Caco-2 (cell line): ENCODE measurements at regions not wholly inside any gene's neighbourhood (a gene's known extent, or its start where the extent isn't known, plus 50 kb on each side); places are given as distances from the start of the nearest gene placed in this dataset.

Experiments
- BruUV-seq: library from RNA; stranded (reverse); fragments of 400-500 nt; replicated peaks from 2 replicates; lab custom pipeline; 2021; lab: Mats Ljungman, UMichigan
- CTCF ChIA-PET: fragments of 300-600 bp; sonication (Branson Sonifier 250); formaldehyde crosslinking; loops from one replicate; lab custom pipeline; 2022; ENCODE audit warnings: antibody characterized with exemption; lab: Charles Lee
- POLR2A ChIA-PET: fragments of 300-600 bp; sonication (Branson Sonifier 250); formaldehyde crosslinking; loops from one replicate; lab custom pipeline; 2022; ENCODE audit warnings: antibody characterized with exemption; lab: Charles Lee
- DNase-seq, 2 experiments: peaks; one replicate each; pipeline versions ENCODE4 v3.0.0 to v3.0.0-alpha.2; 2020 to 2022
- H3K27me3 ChIP-seq: replicated peaks from 2 replicates; pipeline ENCODE4 v1.6.0; 2011; ENCODE audit warnings: low read length; ENCODE audit not compliant: control insufficient read depth, insufficient read depth
- H3K36me3 ChIP-seq: 2 replicates; pipeline ENCODE4 v1.5.1; 2011; ENCODE audit warnings: low read length; ENCODE audit not compliant: control insufficient read depth, insufficient read depth
- H3K4me1 ChIP-seq: fragments of 250-450 bp; sonication (Bioruptor Pico); 2 replicates; pipeline ENCODE4 v1.5.1; 2020; ENCODE audit warnings: mild to moderate bottlenecking
- H3K4me3 ChIP-seq: 2 replicates; pipeline ENCODE4 v1.5.1; 2011; ENCODE audit warnings: low read depth, mild to moderate bottlenecking, control low read depth, low read length
- H3K9me3 ChIP-seq: fragments of 250-450 bp; sonication (Bioruptor Pico); 2 replicates; pipeline ENCODE4 v1.5.1; 2020; ENCODE audit warnings: mild to moderate bottlenecking, moderate library complexity
- H3K27ac Mint-ChIP-seq: one replicate; pipeline ENCODE4 v1.8.0; 2022; ENCODE audit warnings: mixed read lengths; ENCODE audit not compliant: unreplicated experiment
- H3K27me3 Mint-ChIP-seq: one replicate; pipeline ENCODE4 v1.8.0; 2022; ENCODE audit warnings: mixed read lengths; ENCODE audit not compliant: insufficient read depth, unreplicated experiment
- H3K36me3 Mint-ChIP-seq: one replicate; pipeline ENCODE4 v1.8.0; 2022; ENCODE audit warnings: mild to moderate bottlenecking, mixed read lengths; ENCODE audit not compliant: insufficient read depth, unreplicated experiment
- H3K4me1 Mint-ChIP-seq: one replicate; pipeline ENCODE4 v1.8.0; 2022; ENCODE audit warnings: low read depth, mixed read lengths; ENCODE audit not compliant: unreplicated experiment
- H3K4me3 Mint-ChIP-seq: one replicate; pipeline ENCODE4 v1.8.0; 2022; ENCODE audit warnings: mild to moderate bottlenecking, moderate library complexity, mixed read lengths; ENCODE audit not compliant: unreplicated experiment
- H3K9me3 Mint-ChIP-seq: one replicate; pipeline ENCODE4 v1.8.0; 2022; ENCODE audit warnings: mixed read lengths; ENCODE audit not compliant: unreplicated experiment
- intact Hi-C: fragments of 100-400 bp; cut with micrococcal nuclease; formaldehyde crosslinking; loops from one replicate; pipeline ENCODE4 v1.10.0; 2022; ENCODE audit not compliant: unreplicated experiment
- TF ChIP-seq, protein P1 (sequence below), 2 experiments: fragments of 200-600 bp in 1 of 2; IDR thresholded peaks; 1 replicate in 1 of 2; 2 replicates in 1 of 2; pipeline versions ENCODE4 v1.5.1 to v1.8.0; 2011 to 2022; ENCODE audit warnings: antibody characterized with exemption in 1 of 2, control low read depth in 1 of 2, inconsistent platforms in 1 of 2, low read depth in 1 of 2, low read length in 1 of 2, mild to moderate bottlenecking in 1 of 2, moderate library complexity in 1 of 2; ENCODE audit not compliant: insufficient read depth in 1 of 2, severe bottlenecking in 1 of 2, unreplicated experiment in 1 of 2

DNA sequence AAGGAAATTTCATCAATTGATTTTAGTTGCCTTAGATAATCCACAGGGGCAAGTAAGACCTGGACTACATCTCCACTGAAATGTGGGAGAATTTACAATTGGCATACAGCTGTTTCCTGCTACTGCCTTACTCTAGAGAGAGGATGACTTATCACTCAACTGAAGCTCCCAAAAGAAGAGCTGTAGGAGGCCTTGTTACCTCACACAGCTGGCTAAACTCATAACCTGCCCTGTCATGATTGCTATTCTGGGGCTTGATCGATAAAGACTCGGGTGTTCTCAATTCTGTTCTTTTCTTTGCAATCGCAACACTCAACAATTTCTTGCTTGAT, 1396.4 kb downstream of the EFNB2 start:
- Mint-ChIP-seq H3K4me1 (no peaks in the 10 kb centered on the region), H3K4me3 (peak overlapping the region; percentile 79), H3K27me3 (no peaks in the 10 kb centered on the region), H3K36me3 (no peaks in the 10 kb centered on the region), H3K9me3 (no peaks in the 10 kb centered on the region), H3K27ac (no peak overlapping the region)
- no TSS peak for BruUV-seq
- ChIA-PET CTCF (no interaction called here), POLR2A (no interaction called here)
- TF ChIP-seq, protein P1, sequence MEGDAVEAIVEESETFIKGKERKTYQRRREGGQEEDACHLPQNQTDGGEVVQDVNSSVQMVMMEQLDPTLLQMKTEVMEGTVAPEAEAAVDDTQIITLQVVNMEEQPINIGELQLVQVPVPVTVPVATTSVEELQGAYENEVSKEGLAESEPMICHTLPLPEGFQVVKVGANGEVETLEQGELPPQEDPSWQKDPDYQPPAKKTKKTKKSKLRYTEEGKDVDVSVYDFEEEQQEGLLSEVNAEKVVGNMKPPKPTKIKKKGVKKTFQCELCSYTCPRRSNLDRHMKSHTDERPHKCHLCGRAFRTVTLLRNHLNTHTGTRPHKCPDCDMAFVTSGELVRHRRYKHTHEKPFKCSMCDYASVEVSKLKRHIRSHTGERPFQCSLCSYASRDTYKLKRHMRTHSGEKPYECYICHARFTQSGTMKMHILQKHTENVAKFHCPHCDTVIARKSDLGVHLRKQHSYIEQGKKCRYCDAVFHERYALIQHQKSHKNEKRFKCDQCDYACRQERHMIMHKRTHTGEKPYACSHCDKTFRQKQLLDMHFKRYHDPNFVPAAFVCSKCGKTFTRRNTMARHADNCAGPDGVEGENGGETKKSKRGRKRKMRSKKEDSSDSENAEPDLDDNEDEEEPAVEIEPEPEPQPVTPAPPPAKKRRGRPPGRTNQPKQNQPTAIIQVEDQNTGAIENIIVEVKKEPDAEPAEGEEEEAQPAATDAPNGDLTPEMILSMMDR (IDR thresholded peaks at IDR 0.05; ENCODE audit: insufficient read depth in 1 of 2, low read depth in 1 of 2, low read length in 1 of 2, severe bottlenecking in 1 of 2, unreplicated experiment in 1 of 2) = no peak
- no peaks in the 10 kb centered on the region for H3K9me3 ChIP-seq
- no peak overlapping the region for H3K4me3 ChIP-seq
- H3K4me1 ChIP-seq = no peaks in the 10 kb centered on the region
- H3K36me3 ChIP-seq = no peaks in the 10 kb centered on the region
- DNase-seq = no peak
- H3K27me3 ChIP-seq = no peaks in the 10 kb centered on the region
- intact Hi-C loops = no loop called here

DNA sequence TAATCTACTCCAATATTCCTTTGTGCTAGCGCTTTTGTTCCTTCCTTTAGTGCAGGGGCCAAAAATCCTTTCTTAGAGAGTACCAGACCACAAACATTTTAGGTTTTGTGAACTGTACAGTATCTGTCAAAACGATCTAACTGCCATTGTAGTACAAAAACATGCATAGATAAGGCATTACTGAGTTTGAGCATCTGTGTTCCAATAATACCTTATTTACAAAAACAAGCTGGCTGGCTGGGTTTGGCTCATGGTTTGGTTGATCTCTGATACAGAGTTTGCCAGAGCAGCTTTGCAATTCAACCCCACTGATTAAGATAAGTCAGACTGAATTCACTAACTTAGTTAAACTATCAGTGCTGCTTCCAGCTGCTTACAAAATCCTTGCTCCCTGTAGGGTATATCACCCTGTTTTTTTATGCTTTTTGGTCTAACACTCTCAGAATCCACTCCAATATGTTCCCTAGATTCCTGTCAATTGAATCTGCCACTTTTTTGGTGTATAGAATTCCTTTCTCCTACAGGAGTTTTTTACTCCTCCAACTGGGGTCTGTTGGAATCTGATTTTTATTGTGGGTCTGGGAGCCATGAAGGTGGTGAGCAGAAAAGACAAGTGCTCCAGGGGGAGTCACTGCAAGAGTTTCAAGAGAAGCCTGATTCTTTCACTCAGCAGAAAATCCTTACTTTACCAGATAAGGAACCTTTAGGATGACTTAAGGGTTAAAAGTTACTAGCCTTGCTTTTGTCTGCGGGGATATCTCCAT, 1399.4 kb downstream of the EFNB2 start:
- Mint-ChIP-seq H3K27ac (no peak overlapping the region), H3K27me3 (no peaks in the 10 kb centered on the region)

DNA sequence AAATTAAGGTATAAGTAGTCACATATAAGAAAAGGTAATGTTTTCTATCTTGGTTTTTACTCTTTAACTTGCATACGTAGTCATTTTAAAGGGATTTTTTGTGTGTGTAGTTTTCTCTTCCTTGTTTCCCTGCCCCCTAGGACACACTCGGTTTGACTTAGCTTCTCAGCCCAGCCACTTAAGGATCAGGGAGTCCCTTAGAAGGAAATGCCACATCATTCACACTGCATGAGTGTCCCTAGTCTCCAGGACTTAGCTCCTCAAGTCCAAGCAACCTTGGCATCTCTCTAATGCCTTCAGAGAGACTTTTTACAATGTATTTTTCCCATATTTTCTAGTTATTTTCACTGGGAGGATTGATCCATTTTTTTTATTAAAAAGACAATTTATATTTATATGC, 1407.7 kb downstream of the EFNB2 start:
- POLR2A ChIA-PET = no interaction called here
- Mint-ChIP-seq H3K27me3 (no peaks in the 10 kb centered on the region), H3K27ac (no peak overlapping the region)

More for the DNA sequence above, 1399.4 kb downstream of the EFNB2 start:
- Mint-ChIP-seq H3K9me3 (no peaks in the 10 kb centered on the region), H3K4me1 (no peaks in the 10 kb centered on the region), H3K36me3 (no peaks in the 10 kb centered on the region), H3K4me3 (no peak overlapping the region)
- intact Hi-C loops = no loop called here
- DNase-seq = no peak
- Histone ChIP-seq H3K36me3 (no peaks in the 10 kb centered on the region), H3K9me3 (no peaks in the 10 kb centered on the region), H3K4me1 (no peaks in the 10 kb centered on the region), H3K4me3 (no peak overlapping the region), H3K27me3 (no peaks in the 10 kb centered on the region)
- CTCF ChIA-PET = no interaction called here
- TF ChIP-seq, protein P1 (IDR thresholded peaks at IDR 0.05; ENCODE audit: insufficient read depth in 1 of 2, low read depth in 1 of 2, low read length in 1 of 2, severe bottlenecking in 1 of 2, unreplicated experiment in 1 of 2) = no peak
- BruUV-seq = no TSS peak
- POLR2A ChIA-PET = no interaction called here

More for the DNA sequence above, 1407.7 kb downstream of the EFNB2 start:
- no peaks in the 10 kb centered on the region for H3K36me3 ChIP-seq
- H3K36me3 Mint-ChIP-seq = no peaks in the 10 kb centered on the region
- no peak overlapping the region for H3K4me3 ChIP-seq
- TF ChIP-seq, protein P1 (IDR thresholded peaks at IDR 0.05; ENCODE audit: insufficient read depth in 1 of 2, low read depth in 1 of 2, low read length in 1 of 2, severe bottlenecking in 1 of 2, unreplicated experiment in 1 of 2) = no peak
- no peaks in the 10 kb centered on the region for H3K9me3 ChIP-seq
- CTCF ChIA-PET = no interaction called here
- no peak for DNase-seq
- intact Hi-C loops = no loop called here
- no peaks in the 10 kb centered on the region for H3K4me1 ChIP-seq
- no peaks in the 10 kb centered on the region for H3K4me1 Mint-ChIP-seq
- no peaks in the 10 kb centered on the region for H3K9me3 Mint-ChIP-seq
- no peaks in the 10 kb centered on the region for H3K27me3 ChIP-seq
- no peak overlapping the region for H3K4me3 Mint-ChIP-seq
- no TSS peak for BruUV-seq
